Spleen (tissue), 7 donors: ENCODE measurements at regions not wholly inside any gene's neighbourhood (a gene's known extent, or its start where the extent isn't known, plus 50 kb on each side); places are given as distances from the start of the nearest gene placed in this dataset.

ENCODE experiments used
- CTCF ChIP-seq, 11 experiments: fragments of 200-600 bp in 7 of 11; fragments of 450-650 bp in 4 of 11; sonication (generic) in 4 of 11; IDR thresholded peaks in 8 of 11; conservative IDR thresholded peaks in 3 of 11; 1 replicate in 7 of 11; 2 replicates in 4 of 11; pipeline versions ENCODE4 v1.4.0 to v1.8.0; 2016 to 2021; ENCODE audit warnings: antibody characterized with exemption in 11 of 11, inconsistent platforms in 4 of 11, mild to moderate bottlenecking in 1 of 11
- POLR2A ChIP-seq, 3 donors: fragments of 450-650 bp; IDR thresholded peaks; one replicate each; pipeline ENCODE4 v1.5.1; 2017; ENCODE audit warnings: antibody characterized with exemption in 3 of 3, mild to moderate bottlenecking in 1 of 3
- POLR2AphosphoS5 ChIP-seq, 3 donors: sonication (generic); formaldehyde crosslinking; IDR thresholded peaks; one replicate each; pipeline ENCODE4 v1.5.1; 2017; ENCODE audit warnings: antibody characterized with exemption in 3 of 3
- donor health status: DM: no; HTN: no; CAD: no; lungs with moderate emphysema.
- donor health status: DM: no; HTN: no; CAD: no.
- donor health status: DM: no; HTN: no; CAD: no.

- TF ChIP-seq CTCF (IDR thresholded peaks at IDR 0.05 in 8 of 11, conservative IDR thresholded peaks at IDR 0.05 in 3 of 11) (no peak), POLR2A (IDR thresholded peaks at IDR 0.05) (no peak), POLR2AphosphoS5 (IDR thresholded peaks at IDR 0.05) (no peak)
These were observed 361.1 kb upstream of the CHRM3 start for GRCh38 chr1:239025223-239025622.
